Pancreas (tissue), 10 donors: ENCODE measurements at regions not wholly inside any gene's neighbourhood (a gene's known extent, or its start where the extent isn't known, plus 50 kb on each side); places are given as distances from the start of the nearest gene placed in this dataset.

Experiments used
- ATAC-seq, 4 donors: fragments of 200-7000 bp; cut with Tn5 transposase; one replicate each; pipeline versions ENCODE4 v1.8.0 to v1.9.1; 2020; ENCODE audit warnings: mild to moderate bottlenecking in 4 of 4, moderate library complexity in 4 of 4
- DNase-seq, 6 donors: peaks; one replicate each; pipeline ENCODE4 v3.0.0-alpha.2; 2020
- FAIRE-seq: peaks from 2 replicates; lab custom pipeline; 2012; peaks lifted over from hg19 to GRCh38; lab: Jason Lieb, UNC
- H3K27ac ChIP-seq, 4 donors: fragments of 200-600 bp; sonication (generic); 1 replicate in 3 of 4; 2 replicates in 1 of 4; pipeline versions ENCODE4 v1.5.0 to v1.8.0; 2020
- H3K27me3 ChIP-seq, 4 donors: fragments of 200-600 bp; one replicate each; pipeline ENCODE4 v1.8.0; 2021
- H3K36me3 ChIP-seq, 3 donors: fragments of 200-600 bp; sonication (generic) in 1 of 3; one replicate each; pipeline versions ENCODE4 v1.5.0 to v1.8.0; 2020 to 2021
- H3K4me1 ChIP-seq, 3 donors: fragments of 200-600 bp; one replicate each; pipeline ENCODE4 v1.8.0; 2021
- H3K4me3 ChIP-seq, 4 donors: fragments of 200-600 bp; sonication (generic) in 2 of 4; one replicate each; pipeline versions ENCODE4 v1.5.0 to v1.8.0; 2020 to 2021
- H3K9me3 ChIP-seq, 4 donors: fragments of 200-600 bp; one replicate each; pipeline ENCODE4 v1.8.0; 2021
- WGBS, 2 donors: extraction: QIAGEN DNeasy Blood & Tissue Kit; methylation state at CpG; one replicate each; pipeline ENCODE4 v1.1.7; 2013; 5-methylcytosine and 5-hydroxymethylcytosine counted together
- intact Hi-C, 3 donors: fragments of 100-400 bp; cut with DNase I; formaldehyde crosslinking; loops; one replicate each; pipeline versions ENCODE4 v1.11.1 to v1.14.2; 2022
- TF ChIP-seq, protein P1 (sequence below), 4 donors: fragments of 200-600 bp; sonication (generic) in 3 of 4; IDR thresholded peaks; one replicate each; pipeline versions ENCODE4 v1.5.0 to v1.8.0; 2021; ENCODE audit warnings: antibody characterized with exemption in 4 of 4
- donor health status: healthy with polysubstance abuse.
- donor health status: DM: no; HTN: no; CAD: no; lungs with moderate emphysema.
- donor health status: DM: no; HTN: no; CAD: no.
- donor health status: control.
- donor health status: control.
- donor health status: Bipolar disorder and iron deficiency.
- donor health status: DM: yes; HTN: yes; CAD: no.
- donor health status: DM: no; HTN: no; CAD: no.
- donor health status: DM: no; HTN: no; CAD: no.
- donor health status: DM: yes; HTN: yes; CAD: no.

DNA sequence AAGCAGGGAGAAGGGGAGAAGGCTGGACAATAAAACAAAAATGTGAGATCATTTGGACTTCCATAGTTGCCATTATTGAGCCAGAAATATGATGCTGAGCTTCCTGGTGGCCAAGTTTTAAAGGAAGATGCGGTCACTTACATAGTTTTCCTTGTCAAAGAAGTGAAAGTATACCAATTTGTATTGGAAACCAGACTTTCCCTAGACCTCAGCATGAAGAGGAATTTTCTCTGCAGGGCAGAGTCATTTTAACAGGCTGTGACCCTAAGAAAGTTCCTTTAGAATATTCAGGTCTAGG is 111.0 kb downstream of the GATA6 start:
- FAIRE-seq: no peak
- no peak for DNase-seq
- no peaks in the 10 kb centered on the region for H3K9me3 ChIP-seq
- no peaks in the 10 kb centered on the region for H3K27me3 ChIP-seq
- no peaks in the 10 kb centered on the region for H3K36me3 ChIP-seq
- TF ChIP-seq, protein P1, sequence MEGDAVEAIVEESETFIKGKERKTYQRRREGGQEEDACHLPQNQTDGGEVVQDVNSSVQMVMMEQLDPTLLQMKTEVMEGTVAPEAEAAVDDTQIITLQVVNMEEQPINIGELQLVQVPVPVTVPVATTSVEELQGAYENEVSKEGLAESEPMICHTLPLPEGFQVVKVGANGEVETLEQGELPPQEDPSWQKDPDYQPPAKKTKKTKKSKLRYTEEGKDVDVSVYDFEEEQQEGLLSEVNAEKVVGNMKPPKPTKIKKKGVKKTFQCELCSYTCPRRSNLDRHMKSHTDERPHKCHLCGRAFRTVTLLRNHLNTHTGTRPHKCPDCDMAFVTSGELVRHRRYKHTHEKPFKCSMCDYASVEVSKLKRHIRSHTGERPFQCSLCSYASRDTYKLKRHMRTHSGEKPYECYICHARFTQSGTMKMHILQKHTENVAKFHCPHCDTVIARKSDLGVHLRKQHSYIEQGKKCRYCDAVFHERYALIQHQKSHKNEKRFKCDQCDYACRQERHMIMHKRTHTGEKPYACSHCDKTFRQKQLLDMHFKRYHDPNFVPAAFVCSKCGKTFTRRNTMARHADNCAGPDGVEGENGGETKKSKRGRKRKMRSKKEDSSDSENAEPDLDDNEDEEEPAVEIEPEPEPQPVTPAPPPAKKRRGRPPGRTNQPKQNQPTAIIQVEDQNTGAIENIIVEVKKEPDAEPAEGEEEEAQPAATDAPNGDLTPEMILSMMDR (IDR thresholded peaks at IDR 0.05): no peak
- WGBS, 2 donors: 90 to 100% methylated on average over 1 of the region's 1 CpG
- ATAC-seq: no peak
- H3K4me1 ChIP-seq: no peaks in the 10 kb centered on the region
- no peak overlapping the region for H3K27ac ChIP-seq
- no peak overlapping the region for H3K4me3 ChIP-seq
- intact Hi-C loops: no loop called here

DNA sequence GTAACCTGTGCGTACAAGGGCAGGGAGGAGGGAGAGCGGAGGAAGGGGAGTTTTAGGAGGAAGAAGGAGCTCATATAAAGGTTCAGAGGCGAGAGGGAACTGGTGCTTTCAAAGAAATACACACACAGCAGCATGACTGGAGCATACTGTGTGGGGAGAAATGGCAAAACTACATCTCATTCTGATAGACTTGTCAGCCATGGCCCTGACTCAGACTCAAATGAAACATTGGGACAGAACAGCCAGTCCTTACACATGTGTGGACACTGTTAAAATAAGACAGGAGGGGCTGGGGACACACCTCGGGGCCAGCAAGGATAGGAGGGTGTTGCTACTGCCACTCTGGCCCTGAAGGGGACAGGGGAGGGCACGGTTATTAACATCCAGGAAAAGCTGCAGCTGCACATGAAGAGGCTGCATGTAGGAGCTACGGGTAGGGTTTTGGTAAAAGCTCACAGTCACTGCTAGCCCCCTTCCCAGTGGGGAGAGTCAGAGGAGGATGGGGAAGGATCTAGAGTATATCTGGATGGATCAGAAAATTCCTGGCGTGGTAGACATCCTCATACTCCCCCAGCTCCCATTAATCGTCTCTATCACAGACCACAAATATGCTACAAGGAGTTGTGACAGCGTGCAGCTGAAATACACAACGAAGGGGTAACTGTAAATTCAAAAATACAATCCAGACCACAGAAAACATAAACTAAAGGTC is 110.5 kb downstream of the GATA6 start:
- TF ChIP-seq, protein P1 (IDR thresholded peaks at IDR 0.05): no peak
- no peak overlapping the region for H3K27ac ChIP-seq
- DNase-seq (no peak), ATAC-seq (peak in 1 of 4 donors; percentile 29), FAIRE-seq (no peak)
- no peaks in the 10 kb centered on the region for H3K4me1 ChIP-seq
- intact Hi-C loops: no loop called here
- no peaks in the 10 kb centered on the region for H3K9me3 ChIP-seq
- no peak overlapping the region for H3K4me3 ChIP-seq
- WGBS, 2 donors: 69 to 80% methylated on average over 10 of the region's 10 CpGs
- H3K27me3 ChIP-seq: no peaks in the 10 kb centered on the region
- no peaks in the 10 kb centered on the region for H3K36me3 ChIP-seq

DNA sequence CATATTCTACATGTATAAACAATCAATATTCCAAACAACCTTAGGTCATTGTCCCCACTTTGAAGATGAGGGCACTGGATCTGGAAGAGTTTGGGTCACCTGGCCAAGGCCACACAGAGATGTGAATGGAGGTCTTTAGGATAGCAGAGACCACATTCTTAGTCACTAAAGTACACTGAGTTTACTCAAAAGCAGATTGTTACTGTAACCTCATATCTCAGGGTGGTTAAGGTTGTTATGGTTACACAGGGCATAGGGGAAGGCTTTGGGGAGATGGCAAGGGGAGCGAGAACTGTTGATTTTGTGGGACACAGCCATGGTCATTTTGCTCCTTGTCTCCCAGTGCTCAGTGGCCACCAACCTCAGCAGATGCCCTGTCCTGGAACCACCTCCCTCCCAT is 109.4 kb downstream of the GATA6 start:
- no peaks in the 10 kb centered on the region for H3K4me1 ChIP-seq
- no peak overlapping the region for H3K4me3 ChIP-seq
- DNase-seq (no peak), ATAC-seq (no peak), FAIRE-seq (no peak)
- H3K9me3 ChIP-seq: no peaks in the 10 kb centered on the region
- TF ChIP-seq, protein P1 (IDR thresholded peaks at IDR 0.05): no peak
- H3K36me3 ChIP-seq: no peaks in the 10 kb centered on the region
- no peaks in the 10 kb centered on the region for H3K27me3 ChIP-seq
- intact Hi-C loops: no loop called here
- 88 to 94% methylated on average over 1 of the region's 1 CpG for WGBS, 2 donors
- H3K27ac ChIP-seq: no peak overlapping the region

DNA sequence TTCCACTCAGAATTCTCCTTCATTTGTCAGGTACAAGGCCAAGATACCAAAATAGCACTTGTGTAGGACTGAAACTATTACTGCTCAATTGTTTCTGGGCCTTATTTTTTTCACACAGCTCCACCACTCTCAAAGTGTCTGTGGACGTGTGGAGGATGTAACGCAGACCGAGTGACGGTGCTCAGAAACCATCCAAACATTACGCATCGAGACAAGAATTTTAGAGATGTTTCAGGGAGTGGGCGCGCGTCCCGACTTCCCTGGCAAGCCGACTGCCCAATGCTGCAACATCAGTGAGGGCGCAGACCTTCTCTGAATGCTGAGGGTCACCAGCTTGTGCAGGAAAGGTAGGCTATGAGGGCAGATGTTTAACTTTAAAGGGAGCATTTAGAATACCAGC is 108.4 kb downstream of the GATA6 start:
- no peaks in the 10 kb centered on the region for H3K27me3 ChIP-seq
- no peaks in the 10 kb centered on the region for H3K9me3 ChIP-seq
- intact Hi-C loops: no loop called here
- FAIRE-seq: no peak
- TF ChIP-seq, protein P1 (IDR thresholded peaks at IDR 0.05): no peak
- DNase-seq: no peak
- no peaks in the 10 kb centered on the region for H3K36me3 ChIP-seq
- no peak overlapping the region for H3K27ac ChIP-seq
- ATAC-seq: no peak
- no peak overlapping the region for H3K4me3 ChIP-seq
- 94% methylated on average over 12 of the region's 12 CpGs for WGBS, 2 donors
- no peaks in the 10 kb centered on the region for H3K4me1 ChIP-seq

DNA sequence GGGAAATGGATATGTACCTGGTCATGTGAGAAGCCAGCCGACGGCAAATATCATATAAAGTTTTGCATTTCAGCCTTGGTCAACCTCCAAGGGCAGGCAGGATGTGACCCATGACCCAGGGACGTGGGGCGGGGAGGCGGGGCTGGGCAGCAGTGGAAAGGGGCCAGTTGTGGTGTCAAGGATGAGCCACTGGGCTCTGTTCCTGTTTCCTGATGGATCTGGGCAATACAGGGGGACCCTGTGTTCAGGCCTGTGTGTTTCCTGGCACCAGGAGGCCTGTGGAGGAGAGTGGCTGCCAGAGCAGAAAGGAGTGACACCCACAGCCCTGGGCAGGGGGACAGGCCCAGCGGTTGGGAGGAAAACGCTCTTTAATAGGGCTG is 106.9 kb downstream of the GATA6 start:
- intact Hi-C loops: no loop called here
- DNase-seq (no peak), ATAC-seq (peak in 1 of 4 donors; percentile 24), FAIRE-seq (no peak)
- Histone ChIP-seq H3K9me3 (no peaks in the 10 kb centered on the region), H3K27ac (no peak overlapping the region), H3K4me1 (no peaks in the 10 kb centered on the region), H3K27me3 (no peaks in the 10 kb centered on the region), H3K4me3 (no peak overlapping the region), H3K36me3 (no peaks in the 10 kb centered on the region)
- 86 to 90% methylated on average over 7 of the region's 7 CpGs for WGBS, 2 donors
- TF ChIP-seq, protein P1 (IDR thresholded peaks at IDR 0.05): no peak
